ENCODE measurements at regions not wholly inside any gene's neighbourhood (a gene's known extent, or its start where the extent isn't known, plus 50 kb on each side); places are given as distances from the start of the nearest gene placed in this dataset.

GRCh38 chr20:63114693-63115311, 101.1 kb downstream of the YTHDF1 start:
- TF ChIP-seq CTCF (conservative IDR thresholded peaks at IDR 0.05; ENCODE audit: low read length) = no peak
- H3K4me3 ChIP-seq (ENCODE audit: low read length) = no peak overlapping the region
- no peak for DNase-seq (ENCODE audit: low read depth)

- DNase-seq (ENCODE audit: low read depth) = no peak
- no peak overlapping the region for H3K4me3 ChIP-seq (ENCODE audit: low read length)
- no peak for TF ChIP-seq CTCF (conservative IDR thresholded peaks at IDR 0.05; ENCODE audit: low read length)
Measured at GRCh38 chr20:63114006-63114692, 101.8 kb downstream of the YTHDF1 start.

- TF ChIP-seq CTCF (conservative IDR thresholded peaks at IDR 0.05; ENCODE audit: low read length) = no peak
- no peak for DNase-seq (ENCODE audit: low read depth)
- H3K4me3 ChIP-seq (ENCODE audit: low read length) = no peak overlapping the region
Measured at GRCh38 chr20:63112491-63113219, 103.3 kb downstream of the YTHDF1 start.

GRCh38 chr20:63108247-63108646, 101.5 kb upstream of the BHLHE23 start:
- no peak overlapping the region for H3K4me3 ChIP-seq (ENCODE audit: low read length)
- TF ChIP-seq CTCF (conservative IDR thresholded peaks at IDR 0.05; ENCODE audit: low read length) = no peak
- no peak for DNase-seq (ENCODE audit: low read depth)

- no peak overlapping the region for H3K4me3 ChIP-seq (ENCODE audit: low read length)
- DNase-seq (ENCODE audit: low read depth) = no peak
- no peak for TF ChIP-seq CTCF (conservative IDR thresholded peaks at IDR 0.05; ENCODE audit: low read length)
Measured at GRCh38 chr20:63107449-63108200, 100.9 kb upstream of the BHLHE23 start.

- TF ChIP-seq CTCF (conservative IDR thresholded peaks at IDR 0.05; ENCODE audit: low read length) = no peak
- no peak overlapping the region for H3K4me3 ChIP-seq (ENCODE audit: low read length)
- DNase-seq (ENCODE audit: low read depth) = no peak
Measured at GRCh38 chr20:63106765-63107448, 100.1 kb upstream of the BHLHE23 start.

Data from AG10803 (cell line).